ENCODE measurements at regions not wholly inside any gene's neighbourhood (a gene's known extent, or its start where the extent isn't known, plus 50 kb on each side); places are given as distances from the start of the nearest gene placed in this dataset.

DNA sequence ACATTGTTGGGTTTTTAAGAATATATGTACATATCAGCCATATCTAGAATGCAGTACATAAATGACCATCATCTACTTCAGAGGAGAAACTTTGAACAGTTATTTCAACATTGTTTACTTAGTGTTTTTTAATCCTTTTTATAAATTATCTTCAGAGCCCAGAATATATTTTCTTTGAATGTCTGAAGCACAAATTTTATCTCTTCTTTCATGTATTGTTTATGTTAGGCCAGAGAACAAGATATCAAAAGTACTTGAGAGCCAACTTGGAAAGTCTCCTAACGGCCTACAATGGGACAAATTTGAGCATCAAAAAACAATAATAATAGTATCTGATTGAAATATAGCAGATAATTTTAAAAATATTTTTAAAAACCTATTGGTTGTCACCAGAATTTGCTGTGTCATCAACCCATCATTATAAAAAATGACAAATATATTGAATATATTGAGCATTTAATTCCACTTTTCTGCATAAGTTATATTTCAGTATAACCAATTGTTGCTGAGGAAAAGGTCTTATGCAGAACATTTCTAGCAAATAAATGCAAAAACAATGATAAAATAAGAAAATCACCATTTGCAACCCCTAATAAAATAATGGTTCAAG, 67.5 kb upstream of the CCNG1 start:
- no peak for TF ChIP-seq EZH2 (IDR thresholded peaks at IDR 0.05; ENCODE audit: low read length, missing control alignments)
- TF ChIP-seq, protein P1, sequence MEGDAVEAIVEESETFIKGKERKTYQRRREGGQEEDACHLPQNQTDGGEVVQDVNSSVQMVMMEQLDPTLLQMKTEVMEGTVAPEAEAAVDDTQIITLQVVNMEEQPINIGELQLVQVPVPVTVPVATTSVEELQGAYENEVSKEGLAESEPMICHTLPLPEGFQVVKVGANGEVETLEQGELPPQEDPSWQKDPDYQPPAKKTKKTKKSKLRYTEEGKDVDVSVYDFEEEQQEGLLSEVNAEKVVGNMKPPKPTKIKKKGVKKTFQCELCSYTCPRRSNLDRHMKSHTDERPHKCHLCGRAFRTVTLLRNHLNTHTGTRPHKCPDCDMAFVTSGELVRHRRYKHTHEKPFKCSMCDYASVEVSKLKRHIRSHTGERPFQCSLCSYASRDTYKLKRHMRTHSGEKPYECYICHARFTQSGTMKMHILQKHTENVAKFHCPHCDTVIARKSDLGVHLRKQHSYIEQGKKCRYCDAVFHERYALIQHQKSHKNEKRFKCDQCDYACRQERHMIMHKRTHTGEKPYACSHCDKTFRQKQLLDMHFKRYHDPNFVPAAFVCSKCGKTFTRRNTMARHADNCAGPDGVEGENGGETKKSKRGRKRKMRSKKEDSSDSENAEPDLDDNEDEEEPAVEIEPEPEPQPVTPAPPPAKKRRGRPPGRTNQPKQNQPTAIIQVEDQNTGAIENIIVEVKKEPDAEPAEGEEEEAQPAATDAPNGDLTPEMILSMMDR (conservative IDR thresholded peaks at IDR 0.05 in 1 of 2, IDR thresholded peaks at IDR 0.05 in 1 of 2; ENCODE audit: low read depth in 1 of 2, low read length in 2 of 2): no peak
- H3K9me3 ChIP-seq (ENCODE audit: control insufficient read depth, insufficient read depth, low read depth, low read length): no peaks in the 10 kb centered on the region
- H3K4me2 ChIP-seq (ENCODE audit: extremely low read depth, insufficient read depth, low read length): no peak overlapping the region
- H4K20me1 ChIP-seq (ENCODE audit: control insufficient read depth, extremely low read depth, insufficient read depth, low read length): no peaks in the 10 kb centered on the region
- no peak overlapping the region for H3K27ac ChIP-seq (ENCODE audit: insufficient read depth, low read length)
- H3K9ac ChIP-seq (ENCODE audit: insufficient read depth, low read length): no peak overlapping the region
- no peak for DNase-seq (ENCODE audit: low read depth in 2 of 2)
- no peaks in the 10 kb centered on the region for H3K36me3 ChIP-seq (ENCODE audit: control insufficient read depth, insufficient read depth, low read length)
- H3K27me3 ChIP-seq (ENCODE audit: control insufficient read depth, insufficient read depth, low read length): no peaks in the 10 kb centered on the region
- no peak overlapping the region for H2AFZ ChIP-seq (ENCODE audit: low read length)
- H3K4me1 ChIP-seq (ENCODE audit: control insufficient read depth, extremely low read depth, insufficient read depth, low read length): no peaks in the 10 kb centered on the region
- H3K4me3 ChIP-seq (replicated peaks in 1 of 4; ENCODE audit: control extremely low read depth in 1 of 4, insufficient read depth in 1 of 4, low read depth in 3 of 4, low read length in 4 of 4): no peak overlapping the region
- H3K79me2 ChIP-seq (ENCODE audit: control insufficient read depth, insufficient read depth, low read length): no peaks in the 10 kb centered on the region

DNA sequence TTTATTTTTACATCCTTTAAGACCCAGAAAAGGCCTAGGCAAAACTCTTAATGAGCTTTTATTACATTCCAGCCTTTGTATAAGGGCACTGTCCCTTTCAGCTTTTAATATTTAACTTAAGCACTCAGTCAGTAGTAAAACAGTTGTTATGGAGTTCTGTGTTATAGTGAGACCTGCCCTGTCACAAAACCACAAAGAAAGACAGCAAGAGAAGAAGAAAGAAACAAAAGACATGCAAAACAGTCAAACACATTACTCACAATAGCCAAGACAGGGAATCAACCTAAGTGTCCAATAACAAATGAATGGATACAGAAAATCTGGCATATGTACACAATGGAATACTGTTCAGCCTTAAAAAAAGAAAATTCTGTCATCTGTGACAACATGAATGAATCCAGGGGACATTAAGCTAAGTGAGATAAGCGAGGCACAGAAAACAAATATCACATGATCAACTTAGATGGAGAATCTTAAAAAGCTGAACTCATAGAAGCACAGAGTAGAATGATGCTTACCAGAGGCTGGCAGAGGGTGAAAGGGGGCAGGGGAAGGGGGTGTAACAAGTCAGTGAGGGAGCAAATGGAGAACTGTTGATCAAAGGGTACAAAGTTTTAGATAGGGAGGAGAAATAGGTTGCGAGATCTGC, 63.8 kb upstream of the CCNG1 start:
- H3K4me3 ChIP-seq (replicated peaks in 1 of 4; ENCODE audit: control extremely low read depth in 1 of 4, insufficient read depth in 1 of 4, low read depth in 3 of 4, low read length in 4 of 4): no peak overlapping the region
- no peak overlapping the region for H3K4me2 ChIP-seq (ENCODE audit: extremely low read depth, insufficient read depth, low read length)
- TF ChIP-seq, protein P1 (conservative IDR thresholded peaks at IDR 0.05 in 1 of 2, IDR thresholded peaks at IDR 0.05 in 1 of 2; ENCODE audit: low read depth in 1 of 2, low read length in 2 of 2): no peak
- TF ChIP-seq EZH2 (IDR thresholded peaks at IDR 0.05; ENCODE audit: low read length, missing control alignments): no peak
- H2AFZ ChIP-seq (ENCODE audit: low read length): no peak overlapping the region
- no peak overlapping the region for H3K9ac ChIP-seq (ENCODE audit: insufficient read depth, low read length)
- no peak for DNase-seq (ENCODE audit: low read depth in 2 of 2)
- no peaks in the 10 kb centered on the region for H3K9me3 ChIP-seq (ENCODE audit: control insufficient read depth, insufficient read depth, low read depth, low read length)
- H4K20me1 ChIP-seq (ENCODE audit: control insufficient read depth, extremely low read depth, insufficient read depth, low read length): no peaks in the 10 kb centered on the region
- H3K27me3 ChIP-seq (ENCODE audit: control insufficient read depth, insufficient read depth, low read length): no peaks in the 10 kb centered on the region
- no peaks in the 10 kb centered on the region for H3K4me1 ChIP-seq (ENCODE audit: control insufficient read depth, extremely low read depth, insufficient read depth, low read length)
- H3K36me3 ChIP-seq (ENCODE audit: control insufficient read depth, insufficient read depth, low read length): no peaks in the 10 kb centered on the region
- H3K27ac ChIP-seq (ENCODE audit: insufficient read depth, low read length): no peak overlapping the region
- no peaks in the 10 kb centered on the region for H3K79me2 ChIP-seq (ENCODE audit: control insufficient read depth, insufficient read depth, low read length)

DNA sequence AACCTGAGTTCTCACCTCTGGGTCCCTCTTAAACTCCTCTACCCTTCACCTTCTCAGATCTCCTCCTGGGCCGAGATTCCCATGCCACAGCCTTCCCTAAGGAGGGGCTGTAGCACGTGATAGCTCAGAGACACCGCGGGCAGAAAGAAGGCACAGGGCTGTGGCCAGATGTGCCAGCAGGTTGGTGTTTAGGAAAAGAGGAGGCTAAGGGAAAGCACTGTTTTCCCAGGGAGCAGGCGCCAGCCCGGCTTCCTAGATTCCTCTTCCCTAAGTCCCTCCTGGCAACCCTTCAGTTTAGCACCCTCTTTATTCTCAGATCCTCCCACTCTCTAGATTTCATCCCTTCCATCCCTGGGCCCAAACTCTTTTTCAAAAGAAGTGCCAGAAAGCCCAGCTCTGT, 59.4 kb upstream of the CCNG1 start:
- H3K79me2 ChIP-seq (ENCODE audit: control insufficient read depth, insufficient read depth, low read length): no peaks in the 10 kb centered on the region
- H3K4me1 ChIP-seq (ENCODE audit: control insufficient read depth, extremely low read depth, insufficient read depth, low read length): no peaks in the 10 kb centered on the region
- no peak overlapping the region for H3K9ac ChIP-seq (ENCODE audit: insufficient read depth, low read length)
- H3K36me3 ChIP-seq (ENCODE audit: control insufficient read depth, insufficient read depth, low read length): no peaks in the 10 kb centered on the region
- H3K9me3 ChIP-seq (ENCODE audit: control insufficient read depth, insufficient read depth, low read depth, low read length): no peaks in the 10 kb centered on the region
- no peak overlapping the region for H3K4me3 ChIP-seq (replicated peaks in 1 of 4; ENCODE audit: control extremely low read depth in 1 of 4, insufficient read depth in 1 of 4, low read depth in 3 of 4, low read length in 4 of 4)
- no peak overlapping the region for H2AFZ ChIP-seq (ENCODE audit: low read length)
- H3K27me3 ChIP-seq (ENCODE audit: control insufficient read depth, insufficient read depth, low read length): no peaks in the 10 kb centered on the region
- TF ChIP-seq, protein P1 (conservative IDR thresholded peaks at IDR 0.05 in 1 of 2, IDR thresholded peaks at IDR 0.05 in 1 of 2; ENCODE audit: low read depth in 1 of 2, low read length in 2 of 2): no peak
- no peak for TF ChIP-seq EZH2 (IDR thresholded peaks at IDR 0.05; ENCODE audit: low read length, missing control alignments)
- no peak overlapping the region for H3K4me2 ChIP-seq (ENCODE audit: extremely low read depth, insufficient read depth, low read length)
- H3K27ac ChIP-seq (ENCODE audit: insufficient read depth, low read length): no peak overlapping the region
- DNase-seq (ENCODE audit: low read depth in 2 of 2): no peak
- H4K20me1 ChIP-seq (ENCODE audit: control insufficient read depth, extremely low read depth, insufficient read depth, low read length): no peaks in the 10 kb centered on the region
